HG03135 (cell line): ENCODE measurements at regions not wholly inside any gene's neighbourhood (a gene's known extent, or its start where the extent isn't known, plus 50 kb on each side); places are given as distances from the start of the nearest gene placed in this dataset.
"Not testable (repeated sequence)": the region's sequence is repeated elsewhere in the genome, so short reads cannot be mapped to it uniquely, and the experiment has no call there.

ENCODE experiments used
- ATAC-seq: cut with Tn5 transposase; IDR thresholded peaks from one replicate; pipeline ENCODE4 v1.9.1; 2021; ENCODE audit warnings: mild to moderate bottlenecking, moderate library complexity; ENCODE audit not compliant: unreplicated experiment

GRCh38 chr16:46519063-46519462 is 102.1 kb downstream of the SHCBP1 start:
- ATAC-seq = no peak

- ATAC-seq = no peak
Observed at GRCh38 chr16:46496701-46497100, 124.5 kb downstream of the SHCBP1 start.

- ATAC-seq = no peak
Observed at GRCh38 chr16:46482895-46483294, 138.3 kb downstream of the SHCBP1 start.

GRCh38 chr16:46466239-46466638 is 154.9 kb downstream of the SHCBP1 start:
- ATAC-seq = no peak

- not testable (repeated sequence) for ATAC-seq
Observed at GRCh38 chr16:46454801-46455200, 166.4 kb downstream of the SHCBP1 start.

- no peak for ATAC-seq
Observed at GRCh38 chr16:46428108-46429061, 192.8 kb downstream of the SHCBP1 start.

- ATAC-seq = no peak
Observed at GRCh38 chr16:46427340-46428107, 193.7 kb downstream of the SHCBP1 start.

GRCh38 chr16:46426336-46426735 is 194.8 kb downstream of the SHCBP1 start:
- ATAC-seq = no peak

GRCh38 chr16:46404028-46404427 is 217.2 kb downstream of the SHCBP1 start:
- no peak for ATAC-seq

- not testable (repeated sequence) for ATAC-seq
Observed at GRCh38 chr16:46398559-46398958, 222.6 kb downstream of the SHCBP1 start.

GRCh38 chr16:46396883-46397270 is 224.3 kb downstream of the SHCBP1 start:
- not testable (repeated sequence) for ATAC-seq

GRCh38 chr16:46396131-46396882 is 224.9 kb downstream of the SHCBP1 start:
- not testable (repeated sequence) for ATAC-seq

- ATAC-seq = not testable (repeated sequence)
Observed at GRCh38 chr16:46395391-46395921, 225.7 kb downstream of the SHCBP1 start.

- ATAC-seq = not testable (repeated sequence)
Observed at GRCh38 chr16:46394963-46395362, 226.2 kb downstream of the SHCBP1 start.

GRCh38 chr16:46394149-46394548 is 227.0 kb downstream of the SHCBP1 start:
- not testable (repeated sequence) for ATAC-seq

- ATAC-seq = not testable (repeated sequence)
Observed at GRCh38 chr16:46392930-46393722, 228.1 kb downstream of the SHCBP1 start.

GRCh38 chr16:46390660-46391462 is 230.3 kb downstream of the SHCBP1 start:
- ATAC-seq = not testable (repeated sequence)

GRCh38 chr16:46389561-46390041 is 231.6 kb downstream of the SHCBP1 start:
- ATAC-seq = not testable (repeated sequence)

- not testable (repeated sequence) for ATAC-seq
Observed at GRCh38 chr16:46388939-46389491, 232.2 kb downstream of the SHCBP1 start.
